ENCODE measurements at regions not wholly inside any gene's neighbourhood (a gene's known extent, or its start where the extent isn't known, plus 50 kb on each side); places are given as distances from the start of the nearest gene placed in this dataset.

DNA sequence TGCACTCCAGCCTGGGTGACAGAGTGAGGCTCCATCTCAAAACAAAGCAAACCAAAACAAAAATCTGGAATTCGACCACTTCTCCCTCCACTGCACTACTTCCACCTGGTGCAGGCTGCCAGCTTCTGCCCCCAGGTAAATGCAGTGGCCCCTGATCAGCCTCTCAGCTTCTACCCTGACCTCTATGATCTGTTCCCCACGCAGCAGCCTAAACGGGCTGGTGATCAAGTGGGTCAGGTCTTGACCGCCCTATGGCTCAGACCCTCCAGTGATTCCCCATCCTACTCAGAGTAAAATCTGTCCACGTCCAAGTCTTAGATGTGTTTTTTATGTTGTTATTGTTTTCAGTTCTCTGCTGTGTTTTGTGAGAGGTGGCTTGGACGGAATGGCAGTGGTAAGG is 163.9 kb downstream of the KCTD15 start:
- H3K79me2 ChIP-seq (ENCODE audit: low read length): no peaks in the 10 kb centered on the region
- H3K27ac ChIP-seq (ENCODE audit: low read length): no peak overlapping the region
- DNase-seq: no peak
- H3K9ac ChIP-seq (ENCODE audit: low read length): no peak overlapping the region
- no peak overlapping the region for H3K4me2 ChIP-seq (ENCODE audit: low read depth, low read length, poor library complexity, severe bottlenecking)
- no peaks in the 10 kb centered on the region for H3K9me3 ChIP-seq (ENCODE audit: low read length)
- H3K27me3 ChIP-seq (ENCODE audit: low read length): no peaks in the 10 kb centered on the region
- no peaks in the 10 kb centered on the region for H3K9me2 ChIP-seq (replicated peaks; ENCODE audit: insufficient read depth, low read length)
- H2AFZ ChIP-seq (ENCODE audit: low read length): no peak overlapping the region
- no peak overlapping the region for H3K4me3 ChIP-seq (ENCODE audit: low read length)
- no peaks in the 10 kb centered on the region for H3K36me3 ChIP-seq (ENCODE audit: insufficient read depth, low read length)
- H4K20me1 ChIP-seq (ENCODE audit: insufficient read depth, low read depth, low read length): no peaks in the 10 kb centered on the region
- no peaks in the 10 kb centered on the region; the same call in 1 of the 2 replicates for H3K4me1 ChIP-seq (ENCODE audit: low read length)

DNA sequence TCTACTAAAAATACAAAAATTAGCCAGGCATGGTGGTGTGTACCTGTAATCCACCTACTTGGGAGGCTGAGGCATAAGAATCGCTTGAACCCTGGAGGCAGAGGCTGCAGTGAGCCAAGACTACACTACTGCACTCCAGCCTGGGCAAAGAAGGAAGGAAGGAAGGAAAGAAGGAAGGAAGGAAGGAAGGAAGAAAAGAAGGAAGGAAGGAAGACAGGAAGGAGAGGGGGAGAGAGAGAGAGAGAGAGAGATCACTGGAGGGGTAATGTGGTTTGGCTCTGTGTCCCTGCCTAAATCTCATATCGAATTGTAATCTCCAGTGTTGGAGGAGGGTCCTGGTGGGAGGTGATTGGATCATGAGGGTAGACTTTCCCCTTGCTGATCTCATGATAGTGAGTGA is 165.5 kb downstream of the KCTD15 start:
- H3K4me3 ChIP-seq (ENCODE audit: low read length): no peak overlapping the region
- no peaks in the 10 kb centered on the region for H4K20me1 ChIP-seq (ENCODE audit: insufficient read depth, low read depth, low read length)
- no peak overlapping the region for H2AFZ ChIP-seq (ENCODE audit: low read length)
- H3K27me3 ChIP-seq (ENCODE audit: low read length): no peaks in the 10 kb centered on the region
- H3K9me2 ChIP-seq (replicated peaks; ENCODE audit: insufficient read depth, low read length): no peaks in the 10 kb centered on the region
- no peaks in the 10 kb centered on the region for H3K79me2 ChIP-seq (ENCODE audit: low read length)
- H3K36me3 ChIP-seq (ENCODE audit: insufficient read depth, low read length): no peaks in the 10 kb centered on the region
- no peaks in the 10 kb centered on the region; the same call in 1 of the 2 replicates for H3K4me1 ChIP-seq (ENCODE audit: low read length)
- 0 out of 2 replicates have a peak, but pooled peaks cover 3% of the 10 kb centered on the region for H3K9me3 ChIP-seq (ENCODE audit: low read length)
- H3K4me2 ChIP-seq (ENCODE audit: low read depth, low read length, poor library complexity, severe bottlenecking): no peak overlapping the region
- no peak for DNase-seq
- H3K9ac ChIP-seq (ENCODE audit: low read length): no peak overlapping the region
- H3K27ac ChIP-seq (ENCODE audit: low read length): no peak overlapping the region

DNA sequence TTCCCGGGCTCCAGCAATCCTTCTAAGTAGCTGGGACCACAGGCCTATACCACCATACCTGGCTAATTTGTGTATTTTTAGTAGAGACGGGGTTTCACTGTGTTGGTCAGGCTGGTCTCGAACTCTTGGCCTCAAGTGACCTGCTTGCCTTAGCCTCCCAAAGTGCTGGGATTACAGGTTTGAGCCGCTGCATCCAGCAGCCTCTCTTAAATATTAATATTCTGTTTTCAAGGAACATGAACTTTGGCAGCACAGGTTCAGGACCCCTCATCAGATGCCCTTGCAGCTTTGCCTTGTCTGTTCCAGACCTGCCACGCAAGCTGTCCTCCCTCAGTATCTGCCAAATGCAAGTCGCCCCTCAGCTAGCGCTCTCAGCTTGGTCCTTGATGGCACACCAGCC is 166.8 kb downstream of the KCTD15 start:
- no peak for DNase-seq
- Histone ChIP-seq H3K4me1 (ENCODE audit: low read length) (no peaks in the 10 kb centered on the region; the same call in 1 of the 2 replicates), H3K9me3 (ENCODE audit: low read length) (0 out of 2 replicates have a peak, but pooled peaks cover 3% of the 10 kb centered on the region), H2AFZ (ENCODE audit: low read length) (no peak overlapping the region), H3K79me2 (ENCODE audit: low read length) (no peaks in the 10 kb centered on the region), H3K27ac (ENCODE audit: low read length) (no peak overlapping the region), H3K36me3 (ENCODE audit: insufficient read depth, low read length) (no peaks in the 10 kb centered on the region), H3K9ac (ENCODE audit: low read length) (no peak overlapping the region), H4K20me1 (ENCODE audit: insufficient read depth, low read depth, low read length) (no peaks in the 10 kb centered on the region), H3K4me3 (ENCODE audit: low read length) (no peak overlapping the region), H3K27me3 (ENCODE audit: low read length) (no peaks in the 10 kb centered on the region), H3K9me2 (replicated peaks; ENCODE audit: insufficient read depth, low read length) (no peaks in the 10 kb centered on the region), H3K4me2 (ENCODE audit: low read depth, low read length, poor library complexity, severe bottlenecking) (no peak overlapping the region)

DNA sequence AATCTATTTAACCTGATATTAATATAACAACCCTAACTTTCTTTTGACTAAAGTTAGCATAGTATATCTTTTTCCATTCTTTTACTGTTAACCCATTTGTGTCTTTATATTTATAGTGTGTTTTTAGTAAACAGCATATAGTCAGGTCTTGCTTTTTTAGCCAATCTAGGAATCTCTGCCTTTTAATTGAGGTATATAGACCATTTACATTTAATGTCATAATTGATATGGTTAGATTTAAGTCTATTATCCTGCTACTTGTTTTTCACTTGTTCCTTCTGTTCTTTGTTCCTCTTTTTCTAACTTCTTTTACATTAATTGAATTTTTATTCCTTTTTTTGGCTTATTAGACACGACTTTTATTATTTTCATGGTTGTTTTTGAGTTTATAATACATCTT is 174.4 kb downstream of the KCTD15 start:
- Histone ChIP-seq H3K4me1 (ENCODE audit: low read length) (no peaks in the 10 kb centered on the region), H3K4me2 (ENCODE audit: low read depth, low read length, poor library complexity, severe bottlenecking) (no peak overlapping the region), H3K36me3 (ENCODE audit: insufficient read depth, low read length) (no peaks in the 10 kb centered on the region)

DNA sequence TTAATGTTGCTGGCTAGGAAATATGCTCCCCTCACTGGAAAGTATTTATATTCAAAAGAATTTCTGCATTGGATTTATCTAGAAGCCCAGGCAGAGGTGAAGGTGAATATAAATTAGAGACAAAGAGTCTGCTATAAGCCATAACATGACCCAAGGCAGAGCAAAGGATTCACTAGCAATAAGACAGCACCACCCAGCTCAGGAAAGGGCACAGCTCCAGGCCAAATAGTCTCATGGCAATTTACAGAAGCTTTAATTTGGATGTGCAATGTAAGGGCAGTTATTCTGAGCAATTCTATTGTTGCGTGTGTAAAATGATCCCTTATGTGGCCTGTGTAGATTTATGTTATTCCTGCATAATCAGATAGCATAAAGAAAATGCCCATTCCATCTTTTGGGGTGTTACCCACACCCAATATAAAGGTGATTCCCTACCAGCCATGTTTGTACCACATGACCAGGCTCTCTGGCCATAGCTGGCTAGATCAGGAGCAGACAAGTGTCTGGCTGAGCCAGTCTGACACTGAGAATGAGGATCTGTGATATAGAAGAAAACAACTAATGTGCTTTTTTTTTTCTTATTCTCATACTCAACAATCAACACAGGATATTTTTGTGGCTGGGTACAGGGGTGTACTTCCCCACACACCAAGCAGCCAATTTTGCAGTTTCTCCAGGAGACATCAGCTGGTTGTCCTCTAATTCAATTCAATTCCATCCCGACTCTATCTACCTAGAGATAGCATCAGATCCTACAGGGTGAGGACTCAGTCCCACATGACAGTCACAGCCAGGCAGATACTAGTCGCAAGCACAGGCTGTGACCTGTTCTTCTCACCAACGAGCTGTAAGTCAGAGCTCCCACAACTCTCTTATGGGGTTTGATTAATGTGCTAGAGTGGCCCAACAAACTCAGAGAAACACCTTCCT is 181.4 kb downstream of the KCTD15 start:
- no peaks in the 10 kb centered on the region for H3K27me3 ChIP-seq (ENCODE audit: low read length)

More for the DNA sequence above, 174.4 kb downstream of the KCTD15 start:
- Histone ChIP-seq H3K9ac (ENCODE audit: low read length) (no peak overlapping the region), H3K4me3 (ENCODE audit: low read length) (no peak overlapping the region), H4K20me1 (ENCODE audit: insufficient read depth, low read depth, low read length) (no peaks in the 10 kb centered on the region), H3K79me2 (ENCODE audit: low read length) (no peaks in the 10 kb centered on the region), H2AFZ (ENCODE audit: low read length) (no peak overlapping the region), H3K27ac (ENCODE audit: low read length) (no peak overlapping the region), H3K9me3 (ENCODE audit: low read length) (peaks cover 9% of the 10 kb centered on the region), H3K27me3 (ENCODE audit: low read length) (peaks cover 4% of the 10 kb centered on the region; the same call in 1 of the 2 replicates), H3K9me2 (replicated peaks; ENCODE audit: insufficient read depth, low read length) (no peaks in the 10 kb centered on the region)
- no peak for DNase-seq

DNA sequence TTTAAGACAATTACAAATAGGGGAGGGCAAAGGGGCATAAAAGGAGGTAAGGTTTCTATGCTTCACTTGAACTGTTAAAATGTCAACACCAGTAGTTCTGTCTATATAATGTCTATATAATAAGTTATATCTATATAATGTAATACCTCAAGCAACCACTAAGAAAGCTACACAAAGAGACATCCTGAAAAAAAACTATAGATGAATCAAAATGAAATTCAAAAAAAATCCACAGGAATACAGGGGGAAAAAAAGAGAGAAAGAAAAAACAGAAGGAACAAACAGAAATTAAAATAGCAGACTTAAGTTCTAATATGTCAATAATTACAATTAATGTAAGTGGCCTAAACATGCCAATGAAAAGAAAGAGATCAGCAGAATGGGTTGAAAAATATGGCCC is 186.0 kb downstream of the KCTD15 start:
- Histone ChIP-seq H2AFZ (ENCODE audit: low read length) (no peak overlapping the region), H3K4me3 (ENCODE audit: low read length) (no peak overlapping the region), H3K27me3 (ENCODE audit: low read length) (no peaks in the 10 kb centered on the region; the same call in 1 of the 2 replicates), H4K20me1 (ENCODE audit: insufficient read depth, low read depth, low read length) (no peaks in the 10 kb centered on the region), H3K36me3 (ENCODE audit: insufficient read depth, low read length) (no peaks in the 10 kb centered on the region), H3K9me3 (ENCODE audit: low read length) (no peaks in the 10 kb centered on the region), H3K4me1 (ENCODE audit: low read length) (no peaks in the 10 kb centered on the region), H3K9me2 (replicated peaks; ENCODE audit: insufficient read depth, low read length) (no peaks in the 10 kb centered on the region), H3K4me2 (ENCODE audit: low read depth, low read length, poor library complexity, severe bottlenecking) (no peak overlapping the region), H3K27ac (ENCODE audit: low read length) (no peak overlapping the region), H3K9ac (ENCODE audit: low read length) (no peak overlapping the region), H3K79me2 (ENCODE audit: low read length) (no peaks in the 10 kb centered on the region)
- DNase-seq: no peak

More for the DNA sequence above, 181.4 kb downstream of the KCTD15 start:
- Histone ChIP-seq H3K4me2 (ENCODE audit: low read depth, low read length, poor library complexity, severe bottlenecking) (no peak overlapping the region), H3K9me3 (ENCODE audit: low read length) (no peaks in the 10 kb centered on the region), H3K27ac (ENCODE audit: low read length) (no peak overlapping the region), H3K9me2 (replicated peaks; ENCODE audit: insufficient read depth, low read length) (no peaks in the 10 kb centered on the region), H3K9ac (ENCODE audit: low read length) (no peak overlapping the region), H3K4me3 (ENCODE audit: low read length) (no peak overlapping the region), H3K36me3 (ENCODE audit: insufficient read depth, low read length) (no peaks in the 10 kb centered on the region), H4K20me1 (ENCODE audit: insufficient read depth, low read depth, low read length) (no peaks in the 10 kb centered on the region), H2AFZ (ENCODE audit: low read length) (no peak overlapping the region), H3K4me1 (ENCODE audit: low read length) (no peaks in the 10 kb centered on the region), H3K79me2 (ENCODE audit: low read length) (no peaks in the 10 kb centered on the region)
- no peak for DNase-seq

DNA sequence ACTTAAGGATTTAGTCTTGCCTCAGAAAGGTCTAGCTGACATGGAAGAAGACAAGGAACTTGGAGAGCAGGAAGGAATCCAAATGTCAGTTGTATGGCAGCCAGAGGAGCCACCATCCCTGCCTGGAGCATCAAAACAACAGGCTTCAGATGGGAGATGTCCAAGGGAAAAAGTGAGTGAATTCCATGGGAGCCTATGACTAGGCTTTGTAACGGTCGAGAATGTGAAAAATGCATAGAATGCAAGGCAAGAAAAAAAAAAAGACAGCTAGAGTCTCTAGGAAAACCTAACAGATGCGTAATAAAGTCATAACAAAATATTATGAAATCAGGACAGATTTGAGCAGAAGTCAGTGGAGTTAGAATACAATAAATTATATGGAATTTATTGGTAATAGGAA is 183.7 kb upstream of the LSM14A start:
- Histone ChIP-seq H4K20me1 (ENCODE audit: insufficient read depth, low read depth, low read length) (no peaks in the 10 kb centered on the region), H3K4me1 (ENCODE audit: low read length) (no peaks in the 10 kb centered on the region), H3K27ac (ENCODE audit: low read length) (no peak overlapping the region), H3K27me3 (ENCODE audit: low read length) (peaks cover 9% of the 10 kb centered on the region; the same call in 1 of the 2 replicates), H3K9me3 (ENCODE audit: low read length) (peaks cover 16% of the 10 kb centered on the region), H3K36me3 (ENCODE audit: insufficient read depth, low read length) (no peaks in the 10 kb centered on the region), H3K4me3 (ENCODE audit: low read length) (no peak overlapping the region), H2AFZ (ENCODE audit: low read length) (no peak overlapping the region), H3K9me2 (replicated peaks; ENCODE audit: insufficient read depth, low read length) (no peaks in the 10 kb centered on the region), H3K79me2 (ENCODE audit: low read length) (no peaks in the 10 kb centered on the region), H3K9ac (ENCODE audit: low read length) (no peak overlapping the region), H3K4me2 (ENCODE audit: low read depth, low read length, poor library complexity, severe bottlenecking) (no peak overlapping the region)
- DNase-seq: no peak

DNA sequence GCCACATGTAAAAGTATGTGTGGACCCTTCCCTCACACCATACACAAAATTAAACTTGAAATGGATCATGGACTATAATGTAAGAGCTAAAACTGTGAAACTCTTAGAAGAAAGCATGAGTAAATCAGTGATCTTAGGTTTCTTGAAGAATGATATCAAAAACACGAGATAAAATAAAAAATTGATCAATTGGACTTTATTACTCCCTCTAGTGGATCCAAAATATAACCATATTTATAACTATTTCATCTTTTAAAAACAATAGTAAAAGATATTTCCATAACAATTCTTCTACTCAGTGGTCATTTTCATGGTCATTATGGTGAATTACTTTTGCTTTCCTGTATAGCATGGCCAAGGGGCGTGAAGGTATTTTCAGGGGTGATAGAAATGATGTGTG is 174.6 kb upstream of the LSM14A start:
- H3K9me2 ChIP-seq (replicated peaks; ENCODE audit: insufficient read depth, low read length): no peaks in the 10 kb centered on the region

More for the DNA sequence above, 174.6 kb upstream of the LSM14A start:
- H3K36me3 ChIP-seq (ENCODE audit: insufficient read depth, low read length): no peaks in the 10 kb centered on the region
- H3K27me3 ChIP-seq (ENCODE audit: low read length): no peaks in the 10 kb centered on the region
- no peak for DNase-seq
- no peaks in the 10 kb centered on the region for H3K79me2 ChIP-seq (ENCODE audit: low read length)
- H3K4me3 ChIP-seq (ENCODE audit: low read length): no peak overlapping the region
- H3K4me2 ChIP-seq (ENCODE audit: low read depth, low read length, poor library complexity, severe bottlenecking): no peak overlapping the region
- H3K27ac ChIP-seq (ENCODE audit: low read length): no peak overlapping the region
- H2AFZ ChIP-seq (ENCODE audit: low read length): no peak overlapping the region
- H4K20me1 ChIP-seq (ENCODE audit: insufficient read depth, low read depth, low read length): no peaks in the 10 kb centered on the region
- no peaks in the 10 kb centered on the region for H3K4me1 ChIP-seq (ENCODE audit: low read length)
- no peak overlapping the region for H3K9ac ChIP-seq (ENCODE audit: low read length)
- peaks cover 7% of the 10 kb centered on the region; the same call in 1 of the 2 replicates for H3K9me3 ChIP-seq (ENCODE audit: low read length)

All from Karpas-422 (cell line).